Sigmoid colon (tissue), 6 donors: ENCODE measurements at regions not wholly inside any gene's neighbourhood (a gene's known extent, or its start where the extent isn't known, plus 50 kb on each side); places are given as distances from the start of the nearest gene placed in this dataset.
A peak's percentile ranks its signal among the peaks of the same experiment; 100 is the strongest.
"Not testable (repeated sequence)": the region's sequence is repeated elsewhere in the genome, so short reads cannot be mapped to it uniquely, and the experiment has no call there.

ENCODE experiments used
- DNase-seq: peaks from one replicate; pipeline ENCODE4 v3.0.0-alpha.2; 2019
- H3K27ac ChIP-seq, 4 donors: fragments of 200-600 bp; sonication (generic); one replicate each; pipeline ENCODE4 v1.5.1; 2016 to 2019; ENCODE audit warnings: mild to moderate bottlenecking in 1 of 4
- H3K27me3 ChIP-seq, 3 donors: fragments of 200-600 bp; sonication (generic); one replicate each; pipeline ENCODE4 v1.5.1; 2019; ENCODE audit warnings: mild to moderate bottlenecking in 1 of 3
- H3K36me3 ChIP-seq, 4 donors: fragments of 200-600 bp; sonication (generic); one replicate each; pipeline ENCODE4 v1.5.1; 2016 to 2019
- H3K4me1 ChIP-seq, 4 donors: fragments of 200-600 bp; sonication (generic); one replicate each; pipeline ENCODE4 v1.5.1; 2017 to 2019
- H3K4me3 ChIP-seq, 4 donors: fragments of 200-600 bp; sonication (generic); one replicate each; pipeline ENCODE4 v1.5.1; 2017 to 2019; ENCODE audit warnings: mild to moderate bottlenecking in 2 of 4, moderate library complexity in 1 of 4
- H3K9me3 ChIP-seq, 4 donors: fragments of 200-600 bp in 3 of 4; sonication (generic) in 3 of 4; one replicate each; pipeline versions ENCODE4 v1.5.1 to v1.6.1; 2013 to 2019
- EP300 ChIP-seq, 4 donors: sonication (generic); formaldehyde crosslinking; IDR thresholded peaks; one replicate each; pipeline ENCODE4 v1.6.1; 2017; ENCODE audit warnings: antibody characterized with exemption in 4 of 4
- POLR2A ChIP-seq, 2 donors: fragments of 450-650 bp; IDR thresholded peaks; one replicate each; pipeline ENCODE4 v1.6.1; 2016; ENCODE audit warnings: antibody characterized with exemption in 2 of 2, mild to moderate bottlenecking in 2 of 2, moderate library complexity in 2 of 2
- POLR2AphosphoS5 ChIP-seq, 4 donors: sonication (generic); formaldehyde crosslinking; IDR thresholded peaks; one replicate each; pipeline ENCODE4 v1.6.1; 2017; ENCODE audit warnings: antibody characterized with exemption in 4 of 4
- WGBS, 2 donors: extraction: QIAGEN DNeasy Blood & Tissue Kit; methylation state at CpG; one replicate each; pipeline ENCODE4 v1.1.7; 2013; 5-methylcytosine and 5-hydroxymethylcytosine counted together
- intact Hi-C: fragments of 100-400 bp; cut with DNase I; formaldehyde crosslinking; loops from one replicate; pipeline ENCODE4 v1.15.1; 2023
- TF ChIP-seq, protein P1 (sequence below), 4 experiments: fragments of 450-650 bp in 3 of 4; fragments of 200-600 bp in 1 of 4; IDR thresholded peaks; one replicate each; pipeline ENCODE4 v1.5.1; 2016 to 2019; ENCODE audit warnings: antibody characterized with exemption in 4 of 4, mild to moderate bottlenecking in 3 of 4, moderate library complexity in 2 of 4
- donor health status: healthy with polysubstance abuse.
- donor health status: healthy.

DNA sequence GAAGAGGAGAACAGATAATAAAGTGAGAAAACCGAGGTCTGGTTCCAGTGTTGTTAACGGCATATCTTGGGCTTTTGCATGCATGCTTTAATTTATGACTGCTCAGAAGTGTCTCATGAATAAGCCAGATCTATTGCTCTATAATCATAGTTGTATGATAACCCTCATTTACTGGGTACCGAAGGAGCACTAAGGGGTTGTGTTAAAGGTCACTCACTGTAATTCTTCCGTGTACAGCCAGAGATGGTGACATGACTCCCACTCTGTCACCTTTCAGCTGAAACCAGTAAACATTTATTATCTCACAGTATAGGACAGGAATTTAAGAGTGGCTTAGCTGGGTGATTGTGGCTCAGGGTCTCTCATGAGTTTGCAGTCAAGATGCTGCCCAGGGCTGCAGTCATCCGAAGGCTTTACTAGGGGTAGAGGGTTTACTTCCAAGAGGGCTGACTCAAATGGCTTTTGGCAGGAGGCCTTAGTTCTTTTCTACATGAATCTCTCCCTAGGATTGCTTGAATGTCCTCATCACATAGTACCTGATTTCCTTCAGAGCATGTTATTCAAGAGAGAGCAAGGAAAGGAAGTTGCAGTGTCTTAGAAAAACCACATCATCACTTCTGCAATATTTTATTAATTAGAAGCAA is 107.0 kb downstream of the NAB1 start:
- Histone ChIP-seq H3K27ac (no peak overlapping the region), H3K27me3 (no peaks in the 10 kb centered on the region), H3K4me1 (no peaks in the 10 kb centered on the region), H3K36me3 (no peaks in the 10 kb centered on the region), H3K9me3 (no peaks in the 10 kb centered on the region), H3K4me3 (no peak overlapping the region)
- intact Hi-C loops = loop anchor here (10.0 kb wide), 1 partner anchor 221 kb away; the partner anchor contains the start of gene NEMP2
- 29 to 64% methylated on average over 5 of the region's 5 CpGs for WGBS, 2 donors
- DNase-seq = no peak
- TF ChIP-seq, protein P1, sequence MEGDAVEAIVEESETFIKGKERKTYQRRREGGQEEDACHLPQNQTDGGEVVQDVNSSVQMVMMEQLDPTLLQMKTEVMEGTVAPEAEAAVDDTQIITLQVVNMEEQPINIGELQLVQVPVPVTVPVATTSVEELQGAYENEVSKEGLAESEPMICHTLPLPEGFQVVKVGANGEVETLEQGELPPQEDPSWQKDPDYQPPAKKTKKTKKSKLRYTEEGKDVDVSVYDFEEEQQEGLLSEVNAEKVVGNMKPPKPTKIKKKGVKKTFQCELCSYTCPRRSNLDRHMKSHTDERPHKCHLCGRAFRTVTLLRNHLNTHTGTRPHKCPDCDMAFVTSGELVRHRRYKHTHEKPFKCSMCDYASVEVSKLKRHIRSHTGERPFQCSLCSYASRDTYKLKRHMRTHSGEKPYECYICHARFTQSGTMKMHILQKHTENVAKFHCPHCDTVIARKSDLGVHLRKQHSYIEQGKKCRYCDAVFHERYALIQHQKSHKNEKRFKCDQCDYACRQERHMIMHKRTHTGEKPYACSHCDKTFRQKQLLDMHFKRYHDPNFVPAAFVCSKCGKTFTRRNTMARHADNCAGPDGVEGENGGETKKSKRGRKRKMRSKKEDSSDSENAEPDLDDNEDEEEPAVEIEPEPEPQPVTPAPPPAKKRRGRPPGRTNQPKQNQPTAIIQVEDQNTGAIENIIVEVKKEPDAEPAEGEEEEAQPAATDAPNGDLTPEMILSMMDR (IDR thresholded peaks at IDR 0.05) = no peak
- TF ChIP-seq POLR2A (IDR thresholded peaks at IDR 0.05) = no peak
- no peak for TF ChIP-seq EP300 (IDR thresholded peaks at IDR 0.05)
- TF ChIP-seq POLR2AphosphoS5 (IDR thresholded peaks at IDR 0.05) = no peak

GRCh38 chr2:190759749-190760213 is 110.9 kb downstream of the NAB1 start:
- Histone ChIP-seq H3K9me3 (no peaks in the 10 kb centered on the region), H3K36me3 (no peaks in the 10 kb centered on the region), H3K27ac (no peak overlapping the region), H3K27me3 (no peaks in the 10 kb centered on the region), H3K4me1 (peaks cover 0 to 11% (median 3%) of the 10 kb centered on the region in 4 donors), H3K4me3 (no peak overlapping the region)
- TF ChIP-seq POLR2A (IDR thresholded peaks at IDR 0.05) (no peak), EP300 (IDR thresholded peaks at IDR 0.05) (no peak), POLR2AphosphoS5 (IDR thresholded peaks at IDR 0.05) (no peak)
- TF ChIP-seq, protein P1 (IDR thresholded peaks at IDR 0.05) = no peak
- intact Hi-C loops = loop anchor here (10.0 kb wide), 1 partner anchor 225 kb away; the partner anchor contains the start of gene NEMP2
- WGBS, 2 donors = 81 to 88% methylated on average over 8 of the region's 8 CpGs
- DNase-seq = no peak

GRCh38 chr2:190760353-190761150 is 111.7 kb downstream of the NAB1 start:
- WGBS, 2 donors = 75 to 90% methylated on average over 30 of the region's 30 CpGs
- H3K4me3 ChIP-seq = peak overlapping the region in 3 of 4 donors; percentile 34 to 47 (median 40)
- H3K27me3 ChIP-seq, H3K9me3 ChIP-seq, H3K36me3 ChIP-seq, DNase-seq, intact Hi-C loops, H3K27ac ChIP-seq: not testable (repeated sequence)
- H3K4me1 ChIP-seq = peaks cover 0 to 19% (median 11%) of the 10 kb centered on the region in 4 donors

DNA sequence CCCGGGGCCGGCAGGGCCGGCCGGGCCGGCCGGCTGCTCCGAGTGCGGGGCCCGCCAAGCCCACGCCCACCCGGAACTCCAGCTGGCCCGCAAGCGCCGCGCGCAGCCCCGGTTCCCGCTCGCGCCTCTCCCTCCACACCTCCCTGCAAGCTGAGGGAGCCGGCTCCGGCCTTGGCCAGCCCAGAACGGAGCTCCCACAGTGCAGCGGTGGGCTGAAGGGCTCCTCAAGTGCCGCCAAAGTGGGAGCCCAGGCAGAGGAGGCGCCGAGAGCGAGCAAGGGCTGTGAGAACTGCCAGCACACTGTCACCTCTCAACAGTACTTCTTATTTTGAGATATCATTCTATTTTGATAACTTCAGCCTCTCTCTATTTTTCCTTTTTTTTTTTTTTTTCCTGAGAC is 112.3 kb downstream of the NAB1 start:
- WGBS, 2 donors = 36 to 39% methylated on average over 28 of the region's 28 CpGs
- intact Hi-C loops, DNase-seq, H3K9me3 ChIP-seq, H3K27ac ChIP-seq, H3K36me3 ChIP-seq, H3K27me3 ChIP-seq: not testable (repeated sequence)
- Histone ChIP-seq H3K4me3 (peak overlapping the region in 3 of 4 donors; percentile 34 to 47 (median 40)), H3K4me1 (peaks cover 0 to 24% (median 16%) of the 10 kb centered on the region in 4 donors)

DNA sequence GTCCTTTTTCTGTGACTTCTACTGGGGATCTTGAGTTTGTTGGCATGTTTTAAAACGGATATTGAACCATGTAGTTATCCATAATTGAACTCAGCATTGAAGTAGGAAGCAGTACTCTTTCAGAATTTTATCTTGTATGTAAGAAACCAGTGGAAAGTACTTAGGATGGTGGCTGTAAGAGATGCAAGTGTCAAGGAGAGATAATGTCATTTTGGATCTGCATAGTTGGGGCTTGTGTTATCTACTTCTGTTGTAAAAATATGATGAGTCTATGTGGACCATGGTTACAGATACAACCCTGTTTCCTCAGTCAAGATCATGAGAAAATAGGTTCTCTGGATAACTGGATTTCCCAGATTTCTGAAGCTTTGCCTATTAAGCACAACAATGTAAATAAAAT is 113.7 kb downstream of the NAB1 start:
- TF ChIP-seq POLR2A (IDR thresholded peaks at IDR 0.05) (no peak), POLR2AphosphoS5 (IDR thresholded peaks at IDR 0.05) (no peak)
- TF ChIP-seq, protein P1 (IDR thresholded peaks at IDR 0.05) = no peak
- Histone ChIP-seq H3K27ac (no peak overlapping the region), H3K4me3 (no peak overlapping the region), H3K4me1 (peaks cover 0 to 26% (median 19%) of the 10 kb centered on the region in 4 donors), H3K27me3 (no peaks in the 10 kb centered on the region), H3K36me3 (no peaks in the 10 kb centered on the region), H3K9me3 (no peaks in the 10 kb centered on the region)
- intact Hi-C loops = no loop called here
- no peak for DNase-seq
- WGBS, 2 donors = 86 to 94% methylated on average over 1 of the region's 1 CpG
